NCI-H345 treated with DMSO at 0.1 percent for 48 hours (cell line): ENCODE measurements at regions not wholly inside any gene's neighbourhood (a gene's known extent, or its start where the extent isn't known, plus 50 kb on each side); places are given as distances from the start of the nearest gene placed in this dataset.

Experiments used
- DNase-seq: peaks from one replicate; lab custom pipeline; 2025; ENCODE audit not compliant: unreplicated experiment; lab: John Stamatoyannopoulos, UW

- DNase-seq = no peak
Observed at GRCh38 chr11:128116447-128116846, 470.9 kb downstream of the ETS1 start.

GRCh38 chr11:128105950-128106349 lies 481.4 kb downstream of the ETS1 start:
- DNase-seq = no peak

GRCh38 chr11:128105511-128105910 lies 481.8 kb downstream of the ETS1 start:
- no peak for DNase-seq

GRCh38 chr11:128103278-128103873 lies 484.0 kb downstream of the ETS1 start:
- no peak for DNase-seq

GRCh38 chr11:128098781-128099180 lies 488.6 kb downstream of the ETS1 start:
- DNase-seq = no peak

- DNase-seq = no peak
Observed at GRCh38 chr11:128095466-128095981, 491.8 kb downstream of the ETS1 start.

GRCh38 chr11:128093689-128094088 lies 493.7 kb downstream of the ETS1 start:
- no peak for DNase-seq

- no peak for DNase-seq
Observed at GRCh38 chr11:128089962-128090361, 497.4 kb downstream of the ETS1 start.

- no peak for DNase-seq
Observed at GRCh38 chr11:128086794-128087193, 500.6 kb downstream of the ETS1 start.

GRCh38 chr11:128085276-128085675 lies 502.1 kb downstream of the ETS1 start:
- no peak for DNase-seq

GRCh38 chr11:128082574-128082973 lies 504.8 kb downstream of the ETS1 start:
- no peak for DNase-seq

GRCh38 chr11:128069665-128070064 lies 517.7 kb downstream of the ETS1 start:
- DNase-seq = no peak

GRCh38 chr11:128067780-128068179 lies 519.6 kb downstream of the ETS1 start:
- no peak for DNase-seq

- no peak for DNase-seq
Observed at GRCh38 chr11:128066399-128066798, 521.0 kb downstream of the ETS1 start.

- DNase-seq = no peak
Observed at GRCh38 chr11:128061281-128061871, 526.0 kb downstream of the ETS1 start.

GRCh38 chr11:128058580-128059208 lies 528.7 kb downstream of the ETS1 start:
- DNase-seq = no peak

- no peak for DNase-seq
Observed at GRCh38 chr11:128057786-128058395, 529.5 kb downstream of the ETS1 start.

GRCh38 chr11:128055576-128056217 lies 531.7 kb downstream of the ETS1 start:
- DNase-seq = no peak

- DNase-seq = no peak
Observed at GRCh38 chr11:128053981-128054931, 533.1 kb downstream of the ETS1 start.

GRCh38 chr11:128052912-128053641 lies 534.3 kb downstream of the ETS1 start:
- no peak for DNase-seq
